NCI-H526 treated with DMSO at 0.1 percent for 48 hours (cell line): ENCODE measurements at regions not wholly inside any gene's neighbourhood (a gene's known extent, or its start where the extent isn't known, plus 50 kb on each side); places are given as distances from the start of the nearest gene placed in this dataset.
A peak's percentile ranks its signal among the peaks of the same experiment; 100 is the strongest.
"Not testable (repeated sequence)": the region's sequence is repeated elsewhere in the genome, so short reads cannot be mapped to it uniquely, and the experiment has no call there.

Experiments
- DNase-seq: peaks from one replicate; lab custom pipeline; 2025; lab: John Stamatoyannopoulos, UW

DNA sequence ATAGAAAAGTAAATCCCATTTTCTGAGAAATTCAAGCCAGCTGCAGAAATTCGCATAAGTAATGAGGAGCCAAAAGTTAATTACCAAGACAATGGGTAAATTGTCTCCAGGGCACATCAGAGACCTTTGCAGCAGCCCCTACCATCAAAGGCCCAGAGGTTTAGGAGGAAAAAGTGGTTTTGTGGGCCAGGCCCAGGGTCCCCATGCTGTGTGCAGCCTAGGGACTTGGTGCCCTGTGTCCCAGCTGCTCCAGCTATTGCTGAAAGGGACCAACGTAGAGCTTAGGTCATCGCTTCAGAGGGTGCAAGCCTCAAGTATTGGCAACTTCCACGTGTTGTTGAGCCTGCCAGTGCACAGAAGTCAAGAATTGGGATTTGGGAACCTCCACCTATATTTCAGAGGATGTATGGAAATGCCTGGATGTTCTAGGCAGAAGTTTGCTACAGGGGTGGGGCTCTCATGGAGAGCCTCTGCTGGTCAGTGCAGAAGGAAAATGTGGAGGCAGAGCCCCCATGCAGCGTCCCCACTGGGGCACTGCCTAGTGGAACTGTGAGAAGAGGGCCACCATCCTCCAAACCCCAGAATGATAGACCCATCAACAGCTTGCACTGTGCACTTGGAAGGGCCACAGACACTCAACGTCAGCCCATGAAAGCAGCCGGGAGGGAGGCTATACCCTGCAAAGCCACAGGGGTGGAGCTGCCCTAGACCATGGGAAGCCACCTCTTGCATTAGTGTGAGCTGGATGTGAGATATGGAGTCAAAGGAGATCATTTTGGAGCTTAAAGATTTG is 731.3 kb upstream of the GRAMD2B start:
- not testable (repeated sequence) for DNase-seq

DNA sequence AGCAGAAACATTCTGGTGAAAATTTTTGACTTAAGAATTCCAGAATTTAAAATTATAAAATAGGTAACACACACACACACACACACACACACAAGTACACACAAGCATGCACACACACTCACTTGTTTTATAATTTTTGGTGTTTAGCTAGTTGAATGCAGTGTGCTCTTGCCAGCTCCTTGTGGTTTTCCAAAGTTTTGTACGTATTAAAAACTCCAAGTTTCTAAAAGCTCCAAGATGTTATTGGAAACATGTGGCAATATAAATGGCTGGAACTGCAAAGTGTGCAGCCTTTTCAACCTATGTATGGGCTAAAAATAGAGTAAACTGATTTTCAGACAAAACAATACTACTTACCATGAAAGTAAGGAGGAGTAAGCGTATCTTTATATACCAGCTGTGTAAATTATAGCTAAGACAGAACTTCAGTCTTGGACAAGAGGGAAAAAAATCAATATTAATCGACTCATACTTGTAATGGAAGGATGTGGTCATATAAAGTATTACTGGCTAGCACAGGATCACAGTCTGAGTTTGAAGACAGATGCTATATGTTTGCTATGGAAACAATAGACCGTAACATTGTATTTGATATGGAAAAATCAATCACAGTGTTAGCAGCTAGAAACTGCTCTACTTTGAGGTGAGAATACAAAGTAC is 727.1 kb upstream of the GRAMD2B start:
- no peak for DNase-seq

DNA sequence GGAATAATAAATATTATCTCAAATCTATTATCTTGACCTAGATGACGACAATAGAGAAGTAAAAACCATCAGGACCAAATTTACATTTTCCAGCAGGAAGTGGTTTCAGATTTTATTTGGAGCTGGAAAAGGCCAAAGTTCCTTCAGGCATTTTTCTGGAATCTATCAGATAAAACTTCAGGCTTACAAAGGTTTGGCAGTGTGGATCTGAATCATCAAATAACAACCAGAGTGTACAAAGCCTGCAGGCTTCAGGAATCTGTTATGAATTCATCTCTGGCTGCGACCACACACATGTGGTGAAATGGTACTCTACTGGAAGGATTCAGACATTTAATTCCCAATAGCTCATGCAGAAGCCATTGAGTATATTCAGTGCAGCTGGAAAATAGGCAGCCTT is 726.4 kb upstream of the GRAMD2B start:
- DNase-seq, result no peak

- DNase-seq, result no peak
Measured at GRCh38 chr5:125698420-125698819, 724.8 kb upstream of the GRAMD2B start.

DNA sequence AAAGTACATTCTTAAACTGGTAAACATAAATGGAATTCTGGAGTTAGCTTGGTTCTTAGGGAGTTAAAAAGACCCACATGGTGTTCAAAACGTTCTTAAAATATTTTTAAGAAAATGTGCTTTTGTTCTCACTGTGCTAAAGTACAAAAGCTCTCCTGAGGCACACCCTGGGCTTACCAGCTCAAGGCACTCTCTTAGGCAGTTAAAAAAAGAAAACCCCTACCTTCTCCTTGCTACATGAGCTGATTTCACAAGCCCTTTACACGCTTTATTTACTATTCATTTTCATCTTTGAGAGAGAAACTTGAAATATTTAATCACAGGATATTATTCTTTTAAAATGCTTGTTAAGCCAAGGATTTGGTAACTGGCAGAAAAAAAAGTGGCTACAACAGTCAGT is 723.3 kb upstream of the GRAMD2B start:
- peak; percentile 6 for DNase-seq

GRCh38 chr5:125700380-125700861 is 722.8 kb upstream of the GRAMD2B start:
- peak; percentile 52 for DNase-seq

- no peak for DNase-seq
Measured at GRCh38 chr5:125703616-125704015, 719.6 kb upstream of the GRAMD2B start.

DNA sequence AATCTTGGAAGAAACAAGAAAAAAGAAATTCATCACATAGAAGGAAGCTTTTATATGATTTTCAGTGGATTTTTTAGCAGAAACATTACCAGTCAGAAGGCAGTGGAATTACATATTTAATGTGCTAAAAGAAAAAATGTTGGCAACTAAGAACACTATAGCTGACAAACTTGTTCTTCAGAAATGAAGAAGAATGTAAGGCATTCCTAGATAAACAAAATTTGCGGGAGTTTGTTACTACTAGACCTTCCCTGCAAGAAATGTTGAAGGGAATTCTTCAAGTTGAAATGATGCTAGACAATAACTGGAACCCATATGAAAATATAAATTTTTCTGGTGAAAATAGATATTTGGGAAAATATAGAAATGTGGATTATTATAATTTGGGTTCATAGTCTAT is 718.3 kb upstream of the GRAMD2B start:
- no peak for DNase-seq

DNA sequence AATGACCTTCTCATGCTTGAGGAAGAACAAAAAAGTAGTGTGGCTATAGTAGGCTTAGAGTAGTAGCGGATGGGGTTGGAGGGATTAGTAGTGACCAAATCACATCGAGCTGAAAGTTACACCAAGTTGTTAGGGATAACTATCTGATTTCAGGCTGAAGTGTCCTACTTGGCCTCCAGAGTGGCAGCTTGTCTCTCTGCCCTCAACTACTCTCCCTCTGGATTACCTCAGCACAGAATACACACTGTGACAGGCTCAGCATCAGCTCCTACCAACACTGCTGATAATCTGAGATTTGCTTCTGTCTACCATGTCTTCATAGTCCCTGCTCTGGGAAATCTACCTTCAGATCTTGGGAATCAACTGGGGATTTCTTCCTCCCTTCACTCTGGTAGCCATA is 714.6 kb upstream of the GRAMD2B start:
- DNase-seq, result no peak

GRCh38 chr5:125710745-125711144 is 712.5 kb upstream of the GRAMD2B start:
- DNase-seq, result no peak

- DNase-seq, result peak; percentile 28
Measured at GRCh38 chr5:125712397-125712796, 710.8 kb upstream of the GRAMD2B start.

- no peak for DNase-seq
Measured at GRCh38 chr5:125713109-125713805, 710.0 kb upstream of the GRAMD2B start.

- no peak for DNase-seq
Measured at GRCh38 chr5:125715216-125715615, 708.0 kb upstream of the GRAMD2B start.

DNA sequence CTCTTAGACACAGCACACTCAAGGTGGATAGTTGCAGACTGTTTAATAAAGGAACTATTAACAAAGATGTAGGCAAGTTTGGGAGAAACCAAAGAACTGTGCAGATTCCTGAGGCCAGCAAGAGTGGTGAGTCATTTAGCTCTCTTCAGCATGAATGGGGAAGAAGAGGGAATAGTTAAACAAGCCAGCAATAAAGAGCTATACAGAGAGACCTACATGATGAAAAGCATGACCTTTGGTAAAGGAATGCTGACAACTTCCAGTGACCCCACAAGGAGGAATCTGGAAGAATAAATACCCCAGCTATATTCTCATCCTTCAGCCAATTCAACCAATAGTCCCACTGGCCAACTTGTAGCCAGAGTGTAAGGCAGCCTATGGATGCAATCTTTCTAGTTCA is 706.0 kb upstream of the GRAMD2B start:
- no peak for DNase-seq

- peak; percentile 95 for DNase-seq
Measured at GRCh38 chr5:125719681-125720347, 703.4 kb upstream of the GRAMD2B start.

DNA sequence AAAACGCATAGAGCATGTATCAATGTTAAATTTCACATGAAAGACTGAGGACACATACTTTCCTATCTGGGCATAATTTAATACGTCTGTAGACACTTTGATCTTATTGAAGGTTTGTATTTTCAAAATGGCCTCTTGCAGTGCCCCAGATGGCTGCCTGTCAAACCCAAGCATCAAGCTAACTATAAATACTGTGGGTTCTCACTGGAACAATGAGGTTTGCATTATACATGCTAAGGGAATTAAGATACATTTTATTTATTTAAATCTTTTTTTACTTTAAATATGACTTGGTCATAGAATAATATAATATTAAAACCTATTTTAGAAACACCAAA is 702.9 kb upstream of the GRAMD2B start:
- DNase-seq, result peak; percentile 77

DNA sequence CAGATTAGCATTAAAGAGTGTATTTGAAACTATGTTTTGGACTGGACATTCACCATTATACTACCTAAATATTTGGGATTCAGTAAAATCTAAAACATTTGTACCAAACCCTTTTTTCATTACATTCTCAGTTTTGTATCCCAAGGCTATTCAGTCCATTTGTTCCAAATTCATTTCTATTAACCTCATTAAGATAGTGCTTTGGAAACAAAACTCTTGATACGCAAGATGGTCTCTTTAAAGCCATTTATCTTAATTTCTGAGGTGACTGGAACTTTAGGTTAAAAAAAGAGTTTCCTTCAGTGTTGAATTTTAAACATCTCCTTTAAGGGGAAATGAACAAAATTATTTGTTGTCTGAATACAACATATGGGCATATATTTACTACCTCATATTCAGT is 702.5 kb upstream of the GRAMD2B start:
- no peak for DNase-seq

GRCh38 chr5:125722550-125722949 is 700.7 kb upstream of the GRAMD2B start:
- no peak for DNase-seq

GRCh38 chr5:125725691-125726090 is 697.5 kb upstream of the GRAMD2B start:
- no peak for DNase-seq

DNA sequence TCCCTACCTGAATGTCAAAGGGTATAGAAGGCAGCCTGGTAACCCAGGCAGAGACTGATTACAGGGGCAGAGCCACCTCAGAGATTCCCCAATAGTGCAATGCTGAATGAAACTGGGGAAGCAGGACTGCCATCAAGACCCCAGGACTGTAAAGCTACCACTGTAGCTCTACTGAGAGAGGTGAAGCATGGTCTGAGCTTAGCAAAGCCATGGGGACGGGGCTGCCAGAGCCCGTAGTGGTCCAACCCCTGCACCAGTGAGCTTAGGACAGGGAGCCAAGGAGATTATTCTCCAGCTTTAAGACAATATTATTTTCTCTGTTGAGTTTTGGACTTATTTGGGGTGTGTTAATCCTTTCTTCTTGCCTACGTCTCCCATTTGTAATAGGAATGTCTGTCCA is 679.3 kb upstream of the GRAMD2B start:
- no peak for DNase-seq

GRCh38 chr5:125746917-125747316 is 676.3 kb upstream of the GRAMD2B start:
- no peak for DNase-seq

GRCh38 chr5:125750147-125750860 is 672.9 kb upstream of the GRAMD2B start:
- no peak for DNase-seq
